CD4-positive, alpha-beta T cell treated with Interleukin-15 for 1 hour (primary cell): ENCODE measurements at regions not wholly inside any gene's neighbourhood (a gene's known extent, or its start where the extent isn't known, plus 50 kb on each side); places are given as distances from the start of the nearest gene placed in this dataset.
"Not testable (repeated sequence)": the region's sequence is repeated elsewhere in the genome, so short reads cannot be mapped to it uniquely, and the experiment has no call there.

Experiments used
- DNase-seq: peaks from one replicate; pipeline ENCODE4 v3.0.0-alpha.2; 2020

GRCh38 chr18:38639700-38640099, 1074.1 kb upstream of the CELF4 start:
- not testable (repeated sequence) for DNase-seq

- DNase-seq: no peak
Measured at GRCh38 chr18:38635709-38636430, 1070.3 kb upstream of the CELF4 start.

GRCh38 chr18:38634117-38634516, 1068.5 kb upstream of the CELF4 start:
- DNase-seq: no peak

- no peak for DNase-seq
Measured at GRCh38 chr18:38633333-38633732, 1067.7 kb upstream of the CELF4 start.

GRCh38 chr18:38619129-38619528, 1053.5 kb upstream of the CELF4 start:
- no peak for DNase-seq

GRCh38 chr18:38616306-38616705, 1050.7 kb upstream of the CELF4 start:
- DNase-seq: no peak

- no peak for DNase-seq
Measured at GRCh38 chr18:38612904-38613303, 1047.3 kb upstream of the CELF4 start.

- no peak for DNase-seq
Measured at GRCh38 chr18:38611036-38611964, 1045.7 kb upstream of the CELF4 start.

GRCh38 chr18:38606841-38607240, 1041.2 kb upstream of the CELF4 start:
- DNase-seq: no peak

- DNase-seq: no peak
Measured at GRCh38 chr18:38602341-38602740, 1036.7 kb upstream of the CELF4 start.

- no peak for DNase-seq
Measured at GRCh38 chr18:38587571-38587970, 1022.0 kb upstream of the CELF4 start.

- no peak for DNase-seq
Measured at GRCh38 chr18:38586327-38586726, 1020.7 kb upstream of the CELF4 start.

GRCh38 chr18:38579764-38580163, 1014.2 kb upstream of the CELF4 start:
- DNase-seq: no peak

GRCh38 chr18:38576916-38577315, 1011.3 kb upstream of the CELF4 start:
- no peak for DNase-seq

GRCh38 chr18:38576349-38576748, 1010.8 kb upstream of the CELF4 start:
- DNase-seq: no peak

GRCh38 chr18:38575648-38576047, 1010.0 kb upstream of the CELF4 start:
- DNase-seq: no peak

- DNase-seq: no peak
Measured at GRCh38 chr18:38575023-38575422, 1009.4 kb upstream of the CELF4 start.

GRCh38 chr18:38572554-38573111, 1007.0 kb upstream of the CELF4 start:
- no peak for DNase-seq

- no peak for DNase-seq
Measured at GRCh38 chr18:38571651-38572050, 1006.1 kb upstream of the CELF4 start.

- no peak for DNase-seq
Measured at GRCh38 chr18:38565513-38565912, 999.9 kb upstream of the CELF4 start.

GRCh38 chr18:38563396-38563980, 997.9 kb upstream of the CELF4 start:
- no peak for DNase-seq

GRCh38 chr18:38557006-38557405, 991.4 kb upstream of the CELF4 start:
- no peak for DNase-seq

GRCh38 chr18:38552732-38553321, 987.2 kb upstream of the CELF4 start:
- DNase-seq: no peak
